GM23338 (cell line): ENCODE measurements at regions not wholly inside any gene's neighbourhood (a gene's known extent, or its start where the extent isn't known, plus 50 kb on each side); places are given as distances from the start of the nearest gene placed in this dataset.

ENCODE experiments used
- ATAC-seq: fragments of 200-7000 bp; cut with Tn5 transposase; 3 replicates; pipeline ENCODE4 v1.9.1; 2020
- DNase-seq: peaks from one replicate; pipeline ENCODE4 v3.0.0-alpha.2; 2015; ENCODE audit warnings: low spot score
- H2AFZ ChIP-seq: fragments of 200-600 bp; sonication (generic); 2 replicates; pipeline ENCODE4 v1.8.0; 2016; ENCODE audit warnings: antibody characterized with exemption, mild to moderate bottlenecking, moderate library complexity
- H3F3A ChIP-seq: fragments of 200-600 bp; sonication (generic); replicated peaks from 2 replicates; pipeline ENCODE4 v1.8.0; 2017; ENCODE audit warnings: antibody characterized with exemption, mixed run types, low read depth
- H3K27ac ChIP-seq: fragments of 200-600 bp; sonication (generic); 2 replicates; pipeline ENCODE4 v1.6.1; 2016; ENCODE audit warnings: low read depth
- H3K27me3 ChIP-seq: fragments of 200-600 bp; sonication (generic); 2 replicates; pipeline ENCODE4 v1.8.0; 2016; ENCODE audit warnings: mild to moderate bottlenecking, mixed run types, moderate library complexity; ENCODE audit not compliant: insufficient read depth
- H3K36me3 ChIP-seq: fragments of 200-600 bp; sonication (generic); 2 replicates; pipeline ENCODE4 v1.8.0; 2016; ENCODE audit warnings: mild to moderate bottlenecking; ENCODE audit not compliant: insufficient read depth
- H3K4me1 ChIP-seq: fragments of 200-600 bp; sonication (generic); 2 replicates; pipeline ENCODE4 v1.8.0; 2016; ENCODE audit warnings: mild to moderate bottlenecking, moderate library complexity; ENCODE audit not compliant: insufficient read depth
- H3K4me2 ChIP-seq: fragments of 200-600 bp; sonication (generic); 2 replicates; pipeline ENCODE4 v1.7.1; 2017; ENCODE audit warnings: mixed run types
- H3K4me3 ChIP-seq: fragments of 200-600 bp; sonication (generic); 2 replicates; pipeline ENCODE4 v1.6.1; 2016; ENCODE audit warnings: mixed run types
- H3K79me2 ChIP-seq: fragments of 200-600 bp; sonication (generic); replicated peaks from 2 replicates; pipeline ENCODE4 v1.8.0; 2017; ENCODE audit warnings: mild to moderate bottlenecking; ENCODE audit not compliant: insufficient read depth
- H3K9me2 ChIP-seq: fragments of 200-600 bp; sonication (generic); 2 replicates; pipeline ENCODE4 v1.8.0; 2017; ENCODE audit not compliant: insufficient read depth
- H4K20me1 ChIP-seq: fragments of 200-600 bp; sonication (generic); replicated peaks from 2 replicates; pipeline ENCODE4 v1.8.0; 2017; ENCODE audit warnings: mild to moderate bottlenecking; ENCODE audit not compliant: insufficient read depth
- H3K27ac Mint-ChIP-seq: 2 replicates; pipeline ENCODE4 v1.8.0; 2020; ENCODE audit warnings: inconsistent platforms, mild to moderate bottlenecking, moderate library complexity, mixed read lengths
- H3K27me3 Mint-ChIP-seq: 3 replicates; pipeline ENCODE4 v1.8.0; 2022; ENCODE audit warnings: low read depth, mild to moderate bottlenecking, moderate library complexity, mixed read lengths, inconsistent platforms; ENCODE audit not compliant: insufficient read depth, poor library complexity
- H3K36me3 Mint-ChIP-seq: 3 replicates; pipeline ENCODE4 v1.8.0; 2021; ENCODE audit warnings: low read depth, mild to moderate bottlenecking, inconsistent platforms, moderate library complexity, mixed read lengths
- H3K4me1 Mint-ChIP-seq: 3 replicates; pipeline ENCODE4 v1.8.0; 2020; ENCODE audit warnings: mild to moderate bottlenecking, inconsistent platforms, mixed read lengths
- H3K4me3 Mint-ChIP-seq: 3 replicates; pipeline ENCODE4 v1.8.0; 2021; ENCODE audit warnings: moderate library complexity, mild to moderate bottlenecking, inconsistent platforms, mixed read lengths
- H3K9me3 Mint-ChIP-seq: 3 replicates; pipeline ENCODE4 v1.8.0; 2020; ENCODE audit warnings: moderate library complexity, mild to moderate bottlenecking, inconsistent platforms, mixed read lengths
- CREB1 ChIP-seq: fragments of 250-450 bp; sonication (Bioruptor Pico); IDR thresholded peaks from 2 replicates; pipeline ENCODE4 v1.5.0; 2020; ENCODE audit warnings: low read depth, mild to moderate bottlenecking, moderate library complexity
- EZH2 ChIP-seq: fragments of 200-600 bp; sonication (generic); IDR thresholded peaks from one replicate; pipeline ENCODE4 v1.8.0; 2017; ENCODE audit warnings: antibody characterized with exemption, mild to moderate bottlenecking, low read depth; ENCODE audit not compliant: unreplicated experiment
- JUNB ChIP-seq: IDR thresholded peaks from one replicate; pipeline ENCODE4 v1.6.1; 2016; ENCODE audit warnings: antibody characterized with exemption; ENCODE audit not compliant: unreplicated experiment
- NANOG ChIP-seq: IDR thresholded peaks from 2 replicates; pipeline ENCODE4 v1.6.1; 2016; ENCODE audit warnings: antibody characterized with exemption, borderline replicate concordance
- POLR2AphosphoS5 ChIP-seq: IDR thresholded peaks from 2 replicates; pipeline ENCODE4 v1.6.1; 2016; ENCODE audit warnings: antibody characterized with exemption, low read depth
- STAT1 ChIP-seq: IDR thresholded peaks from one replicate; pipeline ENCODE4 v1.6.1; 2016; ENCODE audit warnings: antibody characterized with exemption; ENCODE audit not compliant: unreplicated experiment
- ZNF114 ChIP-seq: fragments of 250-450 bp; sonication (Bioruptor Pico); IDR thresholded peaks from 2 replicates; pipeline ENCODE4 v1.5.0; 2020; ENCODE audit warnings: mild to moderate bottlenecking, moderate library complexity
- ZNF331 ChIP-seq: fragments of 250-450 bp; sonication (Bioruptor Pico); IDR thresholded peaks from 2 replicates; pipeline ENCODE4 v1.5.0; 2020; ENCODE audit warnings: low read depth, mild to moderate bottlenecking, moderate library complexity
- TF ChIP-seq, protein P1 (sequence below), 2 experiments: fragments of 200-600 bp in 1 of 2; sonication (generic) in 1 of 2; conservative IDR thresholded peaks; 2 replicates each; pipeline versions ENCODE4 v1.5.1 to v1.6.1; 2016 to 2017; ENCODE audit warnings: antibody characterized with exemption in 2 of 2, low read depth in 2 of 2, mild to moderate bottlenecking in 2 of 2, moderate library complexity in 1 of 2
- TF ChIP-seq, protein P2 (sequence below): fragments of 250-450 bp; sonication (Bioruptor Pico); IDR thresholded peaks from 2 replicates; pipeline ENCODE4 v1.5.0; 2020; ENCODE audit warnings: mild to moderate bottlenecking, moderate library complexity
- TF ChIP-seq, protein P3 (sequence below): IDR thresholded peaks from 2 replicates; pipeline ENCODE4 v1.6.1; 2016; ENCODE audit warnings: antibody characterized with exemption
- TF ChIP-seq, protein P4 (sequence below): IDR thresholded peaks from one replicate; pipeline ENCODE4 v1.6.1; 2018; ENCODE audit warnings: antibody characterized with exemption; ENCODE audit not compliant: unreplicated experiment

- Histone ChIP-seq H3K4me3 (no peak overlapping the region), H3K9me2 (no peaks in the 10 kb centered on the region), H3K27ac (no peak overlapping the region), H2AFZ (no peak overlapping the region), H3K4me1 (no peaks in the 10 kb centered on the region; the same call in 1 of the 2 replicates), H3K79me2 (no peaks in the 10 kb centered on the region), H3K27me3 (no peaks in the 10 kb centered on the region), H3K36me3 (no peaks in the 10 kb centered on the region; the same call in 1 of the 2 replicates), H3F3A (no peaks in the 10 kb centered on the region), H3K4me2 (no peak overlapping the region), H4K20me1 (no peaks in the 10 kb centered on the region)
- H3K36me3 Mint-ChIP-seq: peaks cover 15% of the 10 kb centered on the region; the same call in 2 of the 3 replicates
- TF ChIP-seq, protein P1, sequence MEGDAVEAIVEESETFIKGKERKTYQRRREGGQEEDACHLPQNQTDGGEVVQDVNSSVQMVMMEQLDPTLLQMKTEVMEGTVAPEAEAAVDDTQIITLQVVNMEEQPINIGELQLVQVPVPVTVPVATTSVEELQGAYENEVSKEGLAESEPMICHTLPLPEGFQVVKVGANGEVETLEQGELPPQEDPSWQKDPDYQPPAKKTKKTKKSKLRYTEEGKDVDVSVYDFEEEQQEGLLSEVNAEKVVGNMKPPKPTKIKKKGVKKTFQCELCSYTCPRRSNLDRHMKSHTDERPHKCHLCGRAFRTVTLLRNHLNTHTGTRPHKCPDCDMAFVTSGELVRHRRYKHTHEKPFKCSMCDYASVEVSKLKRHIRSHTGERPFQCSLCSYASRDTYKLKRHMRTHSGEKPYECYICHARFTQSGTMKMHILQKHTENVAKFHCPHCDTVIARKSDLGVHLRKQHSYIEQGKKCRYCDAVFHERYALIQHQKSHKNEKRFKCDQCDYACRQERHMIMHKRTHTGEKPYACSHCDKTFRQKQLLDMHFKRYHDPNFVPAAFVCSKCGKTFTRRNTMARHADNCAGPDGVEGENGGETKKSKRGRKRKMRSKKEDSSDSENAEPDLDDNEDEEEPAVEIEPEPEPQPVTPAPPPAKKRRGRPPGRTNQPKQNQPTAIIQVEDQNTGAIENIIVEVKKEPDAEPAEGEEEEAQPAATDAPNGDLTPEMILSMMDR (conservative IDR thresholded peaks at IDR 0.05; ENCODE audit: low read depth in 2 of 2): no peak
- TF ChIP-seq EZH2 (no peak), CREB1 (CRISPR knock-in tag) (no peak), POLR2AphosphoS5 (no peak), ZNF331 (CRISPR knock-in tag) (no peak), ZNF114 (CRISPR knock-in tag) (no peak), JUNB (no peak), STAT1 (no peak), NANOG (no peak)
- TF ChIP-seq, protein P2, sequence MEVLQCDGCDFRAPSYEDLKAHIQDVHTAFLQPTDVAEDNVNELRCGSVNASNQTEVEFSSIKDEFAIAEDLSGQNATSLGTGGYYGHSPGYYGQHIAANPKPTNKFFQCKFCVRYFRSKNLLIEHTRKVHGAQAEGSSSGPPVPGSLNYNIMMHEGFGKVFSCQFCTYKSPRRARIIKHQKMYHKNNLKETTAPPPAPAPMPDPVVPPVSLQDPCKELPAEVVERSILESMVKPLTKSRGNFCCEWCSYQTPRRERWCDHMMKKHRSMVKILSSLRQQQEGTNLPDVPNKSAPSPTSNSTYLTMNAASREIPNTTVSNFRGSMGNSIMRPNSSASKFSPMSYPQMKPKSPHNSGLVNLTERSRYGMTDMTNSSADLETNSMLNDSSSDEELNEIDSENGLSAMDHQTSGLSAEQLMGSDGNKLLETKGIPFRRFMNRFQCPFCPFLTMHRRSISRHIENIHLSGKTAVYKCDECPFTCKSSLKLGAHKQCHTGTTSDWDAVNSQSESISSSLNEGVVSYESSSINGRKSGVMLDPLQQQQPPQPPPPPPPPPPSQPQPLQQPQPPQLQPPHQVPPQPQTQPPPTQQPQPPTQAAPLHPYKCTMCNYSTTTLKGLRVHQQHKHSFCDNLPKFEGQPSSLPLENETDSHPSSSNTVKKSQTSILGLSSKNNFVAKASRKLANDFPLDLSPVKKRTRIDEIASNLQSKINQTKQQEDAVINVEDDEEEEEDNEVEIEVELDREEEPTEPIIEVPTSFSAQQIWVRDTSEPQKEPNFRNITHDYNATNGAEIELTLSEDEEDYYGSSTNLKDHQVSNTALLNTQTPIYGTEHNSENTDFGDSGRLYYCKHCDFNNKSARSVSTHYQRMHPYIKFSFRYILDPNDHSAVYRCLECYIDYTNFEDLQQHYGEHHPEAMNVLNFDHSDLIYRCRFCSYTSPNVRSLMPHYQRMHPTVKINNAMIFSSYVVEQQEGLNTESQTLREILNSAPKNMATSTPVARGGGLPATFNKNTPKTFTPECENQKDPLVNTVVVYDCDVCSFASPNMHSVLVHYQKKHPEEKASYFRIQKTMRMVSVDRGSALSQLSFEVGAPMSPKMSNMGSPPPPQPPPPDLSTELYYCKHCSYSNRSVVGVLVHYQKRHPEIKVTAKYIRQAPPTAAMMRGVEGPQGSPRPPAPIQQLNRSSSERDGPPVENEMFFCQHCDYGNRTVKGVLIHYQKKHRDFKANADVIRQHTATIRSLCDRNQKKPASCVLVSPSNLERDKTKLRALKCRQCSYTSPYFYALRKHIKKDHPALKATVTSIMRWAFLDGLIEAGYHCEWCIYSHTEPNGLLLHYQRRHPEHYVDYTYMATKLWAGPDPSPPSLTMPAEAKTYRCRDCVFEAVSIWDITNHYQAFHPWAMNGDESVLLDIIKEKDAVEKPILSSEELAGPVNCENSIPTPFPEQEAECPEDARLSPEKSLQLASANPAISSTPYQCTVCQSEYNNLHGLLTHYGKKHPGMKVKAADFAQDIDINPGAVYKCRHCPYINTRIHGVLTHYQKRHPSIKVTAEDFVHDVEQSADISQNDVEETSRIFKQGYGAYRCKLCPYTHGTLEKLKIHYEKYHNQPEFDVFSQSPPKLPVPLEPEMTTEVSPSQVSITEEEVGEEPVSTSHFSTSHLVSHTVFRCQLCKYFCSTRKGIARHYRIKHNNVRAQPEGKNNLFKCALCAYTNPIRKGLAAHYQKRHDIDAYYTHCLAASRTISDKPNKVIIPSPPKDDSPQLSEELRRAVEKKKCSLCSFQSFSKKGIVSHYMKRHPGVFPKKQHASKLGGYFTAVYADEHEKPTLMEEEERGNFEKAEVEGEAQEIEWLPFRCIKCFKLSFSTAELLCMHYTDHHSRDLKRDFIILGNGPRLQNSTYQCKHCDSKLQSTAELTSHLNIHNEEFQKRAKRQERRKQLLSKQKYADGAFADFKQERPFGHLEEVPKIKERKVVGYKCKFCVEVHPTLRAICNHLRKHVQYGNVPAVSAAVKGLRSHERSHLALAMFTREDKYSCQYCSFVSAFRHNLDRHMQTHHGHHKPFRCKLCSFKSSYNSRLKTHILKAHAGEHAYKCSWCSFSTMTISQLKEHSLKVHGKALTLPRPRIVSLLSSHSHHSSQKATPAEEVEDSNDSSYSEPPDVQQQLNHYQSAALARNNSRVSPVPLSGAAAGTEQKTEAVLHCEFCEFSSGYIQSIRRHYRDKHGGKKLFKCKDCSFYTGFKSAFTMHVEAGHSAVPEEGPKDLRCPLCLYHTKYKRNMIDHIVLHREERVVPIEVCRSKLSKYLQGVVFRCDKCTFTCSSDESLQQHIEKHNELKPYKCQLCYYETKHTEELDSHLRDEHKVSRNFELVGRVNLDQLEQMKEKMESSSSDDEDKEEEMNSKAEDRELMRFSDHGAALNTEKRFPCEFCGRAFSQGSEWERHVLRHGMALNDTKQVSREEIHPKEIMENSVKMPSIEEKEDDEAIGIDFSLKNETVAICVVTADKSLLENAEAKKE (CRISPR knock-in tag): no peak
- TF ChIP-seq, protein P3, sequence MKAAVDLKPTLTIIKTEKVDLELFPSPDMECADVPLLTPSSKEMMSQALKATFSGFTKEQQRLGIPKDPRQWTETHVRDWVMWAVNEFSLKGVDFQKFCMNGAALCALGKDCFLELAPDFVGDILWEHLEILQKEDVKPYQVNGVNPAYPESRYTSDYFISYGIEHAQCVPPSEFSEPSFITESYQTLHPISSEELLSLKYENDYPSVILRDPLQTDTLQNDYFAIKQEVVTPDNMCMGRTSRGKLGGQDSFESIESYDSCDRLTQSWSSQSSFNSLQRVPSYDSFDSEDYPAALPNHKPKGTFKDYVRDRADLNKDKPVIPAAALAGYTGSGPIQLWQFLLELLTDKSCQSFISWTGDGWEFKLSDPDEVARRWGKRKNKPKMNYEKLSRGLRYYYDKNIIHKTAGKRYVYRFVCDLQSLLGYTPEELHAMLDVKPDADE: no peak
- TF ChIP-seq, protein P4, sequence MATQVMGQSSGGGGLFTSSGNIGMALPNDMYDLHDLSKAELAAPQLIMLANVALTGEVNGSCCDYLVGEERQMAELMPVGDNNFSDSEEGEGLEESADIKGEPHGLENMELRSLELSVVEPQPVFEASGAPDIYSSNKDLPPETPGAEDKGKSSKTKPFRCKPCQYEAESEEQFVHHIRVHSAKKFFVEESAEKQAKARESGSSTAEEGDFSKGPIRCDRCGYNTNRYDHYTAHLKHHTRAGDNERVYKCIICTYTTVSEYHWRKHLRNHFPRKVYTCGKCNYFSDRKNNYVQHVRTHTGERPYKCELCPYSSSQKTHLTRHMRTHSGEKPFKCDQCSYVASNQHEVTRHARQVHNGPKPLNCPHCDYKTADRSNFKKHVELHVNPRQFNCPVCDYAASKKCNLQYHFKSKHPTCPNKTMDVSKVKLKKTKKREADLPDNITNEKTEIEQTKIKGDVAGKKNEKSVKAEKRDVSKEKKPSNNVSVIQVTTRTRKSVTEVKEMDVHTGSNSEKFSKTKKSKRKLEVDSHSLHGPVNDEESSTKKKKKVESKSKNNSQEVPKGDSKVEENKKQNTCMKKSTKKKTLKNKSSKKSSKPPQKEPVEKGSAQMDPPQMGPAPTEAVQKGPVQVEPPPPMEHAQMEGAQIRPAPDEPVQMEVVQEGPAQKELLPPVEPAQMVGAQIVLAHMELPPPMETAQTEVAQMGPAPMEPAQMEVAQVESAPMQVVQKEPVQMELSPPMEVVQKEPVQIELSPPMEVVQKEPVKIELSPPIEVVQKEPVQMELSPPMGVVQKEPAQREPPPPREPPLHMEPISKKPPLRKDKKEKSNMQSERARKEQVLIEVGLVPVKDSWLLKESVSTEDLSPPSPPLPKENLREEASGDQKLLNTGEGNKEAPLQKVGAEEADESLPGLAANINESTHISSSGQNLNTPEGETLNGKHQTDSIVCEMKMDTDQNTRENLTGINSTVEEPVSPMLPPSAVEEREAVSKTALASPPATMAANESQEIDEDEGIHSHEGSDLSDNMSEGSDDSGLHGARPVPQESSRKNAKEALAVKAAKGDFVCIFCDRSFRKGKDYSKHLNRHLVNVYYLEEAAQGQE: no peak
- ATAC-seq (no peak), DNase-seq (no peak)
- H3K27me3 Mint-ChIP-seq: no peaks in the 10 kb centered on the region
- H3K27ac Mint-ChIP-seq: no peak overlapping the region
- peaks cover 18% of the 10 kb centered on the region for H3K9me3 Mint-ChIP-seq
- peaks cover 9% of the 10 kb centered on the region for H3K4me1 Mint-ChIP-seq
- no peak overlapping the region for H3K4me3 Mint-ChIP-seq
Observed at GRCh38 chr4:185995665-185996064, 73.3 kb upstream of the TLR3 start.
